HG03342 (cell line): ENCODE measurements at regions not wholly inside any gene's neighbourhood (a gene's known extent, or its start where the extent isn't known, plus 50 kb on each side); places are given as distances from the start of the nearest gene placed in this dataset.

Source experiments
- ATAC-seq: cut with Tn5 transposase; IDR thresholded peaks from one replicate; pipeline ENCODE4 v1.9.1; 2021; ENCODE audit warnings: mild to moderate bottlenecking, moderate library complexity; ENCODE audit not compliant: unreplicated experiment

DNA sequence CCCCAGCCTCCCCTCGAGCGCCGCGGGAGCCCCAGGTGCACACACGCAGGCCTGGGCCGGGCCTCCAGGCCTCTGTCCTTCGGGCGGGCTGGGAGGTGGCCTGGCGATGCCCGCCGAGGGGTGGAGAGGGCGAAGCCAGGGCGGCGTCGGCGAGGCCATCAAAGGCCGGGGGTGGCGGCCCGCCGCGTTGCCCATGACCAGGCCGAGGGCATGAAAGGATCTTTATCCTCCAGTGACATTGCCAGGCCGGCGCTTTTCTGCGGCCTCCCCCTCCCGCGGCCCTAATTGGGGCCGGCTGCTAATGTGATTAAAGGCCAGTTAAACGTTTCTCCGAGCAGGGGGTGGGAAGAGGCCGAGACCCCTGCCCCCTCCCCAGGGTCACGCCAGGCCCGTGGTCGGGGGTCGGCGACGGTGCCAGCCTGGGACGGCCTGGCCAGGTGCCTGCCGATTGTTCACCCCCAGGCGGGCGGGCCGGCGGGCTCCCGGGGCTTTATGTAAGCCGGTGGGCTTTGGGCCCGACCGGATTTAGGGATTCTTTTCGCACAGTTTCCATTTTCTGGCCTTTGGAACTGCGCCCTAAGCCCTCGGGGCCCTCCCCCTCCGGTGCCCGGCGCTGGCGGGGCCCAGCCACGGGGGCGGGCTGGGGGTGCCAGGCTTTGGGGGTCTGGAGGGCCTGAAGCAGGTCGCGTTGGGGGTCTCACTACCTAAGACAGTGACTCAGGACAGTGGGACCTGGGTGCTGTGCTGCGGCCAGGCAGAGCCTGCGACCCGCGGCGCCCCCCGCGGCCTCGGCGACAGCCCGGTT lies 103.2 kb upstream of the DIO3 start:
- ATAC-seq = no peak

DNA sequence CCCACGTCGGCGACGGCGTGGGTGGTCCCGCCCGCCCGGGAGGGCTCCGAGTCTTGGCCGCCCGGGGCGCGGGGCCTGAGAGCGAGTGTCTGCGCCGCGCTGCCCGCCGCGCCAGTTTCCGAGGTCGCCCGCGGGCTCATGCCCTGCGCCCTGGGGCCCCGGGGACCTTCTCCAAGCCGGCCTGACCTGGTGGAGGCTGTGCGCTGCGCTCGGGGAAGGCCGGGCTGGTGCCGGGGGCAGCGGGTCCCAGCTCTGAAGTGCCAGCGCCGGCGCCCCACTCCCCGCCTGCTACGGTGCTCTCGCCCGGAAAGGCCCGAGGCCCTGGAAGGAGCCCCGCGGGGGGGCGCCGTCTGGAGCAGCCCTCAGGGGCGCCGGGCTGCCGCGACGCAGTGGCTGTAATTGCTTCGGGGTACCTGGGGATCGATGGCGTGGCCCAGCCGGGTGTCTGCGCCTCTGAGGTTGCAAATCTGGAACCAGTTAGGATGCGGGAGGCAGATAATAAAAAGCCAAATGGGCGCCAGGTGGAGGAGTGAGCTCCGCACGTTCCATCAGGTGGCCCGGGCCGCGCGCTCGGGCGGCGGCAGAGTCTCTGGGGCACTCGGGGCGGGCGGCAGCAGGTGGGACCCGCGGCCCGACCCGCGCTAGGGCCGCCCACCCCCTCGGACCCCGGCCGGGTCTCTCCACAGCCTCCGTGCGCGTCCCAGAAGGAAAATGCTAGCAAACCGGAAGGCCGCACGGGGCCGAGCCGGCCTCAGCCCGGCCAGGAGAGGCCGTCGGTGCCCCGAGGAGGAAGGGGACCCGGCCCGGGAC lies 102.3 kb upstream of the DIO3 start:
- no peak for ATAC-seq

DNA sequence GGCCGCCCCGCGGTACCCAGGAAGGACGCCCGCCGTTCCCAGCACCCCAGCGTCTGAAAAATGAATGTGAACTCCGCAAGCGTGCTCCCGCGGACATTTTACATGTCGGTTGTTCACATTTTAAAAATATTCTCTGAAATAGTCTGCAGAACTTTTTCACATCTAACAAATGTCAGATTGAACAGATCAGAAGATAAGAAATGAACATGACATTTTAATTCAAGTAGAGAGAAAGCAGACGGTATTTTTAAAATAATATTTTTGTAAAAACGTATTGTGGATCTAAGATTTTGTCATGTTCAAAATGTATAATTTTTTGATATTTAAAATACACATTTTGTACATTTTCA lies 101.8 kb upstream of the DIO3 start:
- ATAC-seq = no peak

DNA sequence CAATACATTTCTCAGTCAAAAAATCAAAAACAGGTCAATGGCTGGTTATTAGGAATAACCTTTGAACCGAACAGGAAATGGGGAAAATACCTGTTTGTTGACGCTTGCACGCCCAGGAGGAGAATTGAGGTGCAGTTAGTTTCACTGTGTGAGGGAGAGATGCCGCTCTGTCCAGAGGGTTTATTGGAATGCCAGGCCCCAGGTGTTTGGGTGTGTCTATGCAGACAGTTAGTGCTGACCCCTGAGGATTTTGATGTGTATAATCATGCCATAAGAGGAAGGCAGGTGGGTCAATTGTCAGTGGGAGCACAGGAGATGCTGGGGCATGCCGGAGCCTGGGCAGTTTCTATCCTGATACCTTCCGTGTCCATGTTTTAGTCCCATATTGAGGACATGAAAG lies 100.8 kb upstream of the DIO3 start:
- ATAC-seq = no peak

DNA sequence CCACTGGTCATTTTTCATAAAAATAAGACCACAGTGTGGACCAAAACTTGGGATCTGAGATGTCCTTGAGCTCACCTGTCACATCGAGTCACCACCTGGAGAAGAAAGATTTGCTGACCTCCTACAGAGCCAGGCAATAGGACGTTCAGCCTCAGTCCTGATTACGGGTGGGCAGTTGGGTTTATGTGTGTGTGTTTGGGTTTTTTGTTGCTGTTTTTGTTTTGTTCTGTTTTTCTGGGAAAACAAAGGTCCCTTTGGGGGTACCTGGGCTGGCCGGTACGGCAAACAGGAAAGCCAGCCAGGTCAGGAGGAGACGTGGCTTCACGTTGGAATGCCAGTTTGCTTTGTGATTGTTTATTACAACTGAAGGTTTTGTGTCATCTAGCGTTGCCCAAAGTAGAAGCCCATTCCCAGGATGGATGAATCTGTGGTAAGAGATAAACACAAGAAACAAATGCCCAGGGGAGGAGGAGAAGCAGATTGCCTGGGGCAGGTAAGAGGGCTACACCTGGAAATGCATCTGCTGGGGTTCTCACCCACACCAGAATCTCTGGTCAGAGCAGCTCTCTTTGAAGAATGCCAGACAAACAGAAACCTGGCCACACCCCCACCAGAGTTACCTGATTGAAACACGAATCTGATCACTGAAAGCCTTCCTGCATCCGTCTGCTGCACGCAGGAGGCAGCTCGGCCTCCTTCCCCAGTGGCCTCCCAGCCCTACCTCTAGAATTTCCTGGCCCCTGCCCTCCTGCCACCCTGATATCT lies 100.1 kb upstream of the DIO3 start:
- no peak for ATAC-seq

DNA sequence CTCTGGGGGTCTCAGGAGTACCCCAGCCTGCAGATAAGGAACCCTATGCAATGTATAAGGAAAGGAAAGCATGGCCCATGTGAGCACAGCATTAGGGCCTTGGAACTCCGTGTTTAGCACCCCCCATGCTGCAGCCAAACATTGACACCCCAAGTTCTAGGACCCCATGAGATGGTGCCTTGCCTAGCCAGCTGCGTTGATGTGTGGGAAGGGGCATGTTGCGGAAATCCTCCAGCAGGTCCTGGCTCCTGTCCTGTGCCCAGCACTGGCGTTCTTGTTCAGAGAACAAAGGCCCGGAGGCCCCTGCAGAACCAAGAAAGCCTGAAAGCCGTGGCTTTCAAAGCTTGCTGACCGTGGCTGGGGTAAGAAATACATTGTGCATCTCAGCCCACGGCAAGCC lies 99.4 kb upstream of the DIO3 start:
- no peak for ATAC-seq

DNA sequence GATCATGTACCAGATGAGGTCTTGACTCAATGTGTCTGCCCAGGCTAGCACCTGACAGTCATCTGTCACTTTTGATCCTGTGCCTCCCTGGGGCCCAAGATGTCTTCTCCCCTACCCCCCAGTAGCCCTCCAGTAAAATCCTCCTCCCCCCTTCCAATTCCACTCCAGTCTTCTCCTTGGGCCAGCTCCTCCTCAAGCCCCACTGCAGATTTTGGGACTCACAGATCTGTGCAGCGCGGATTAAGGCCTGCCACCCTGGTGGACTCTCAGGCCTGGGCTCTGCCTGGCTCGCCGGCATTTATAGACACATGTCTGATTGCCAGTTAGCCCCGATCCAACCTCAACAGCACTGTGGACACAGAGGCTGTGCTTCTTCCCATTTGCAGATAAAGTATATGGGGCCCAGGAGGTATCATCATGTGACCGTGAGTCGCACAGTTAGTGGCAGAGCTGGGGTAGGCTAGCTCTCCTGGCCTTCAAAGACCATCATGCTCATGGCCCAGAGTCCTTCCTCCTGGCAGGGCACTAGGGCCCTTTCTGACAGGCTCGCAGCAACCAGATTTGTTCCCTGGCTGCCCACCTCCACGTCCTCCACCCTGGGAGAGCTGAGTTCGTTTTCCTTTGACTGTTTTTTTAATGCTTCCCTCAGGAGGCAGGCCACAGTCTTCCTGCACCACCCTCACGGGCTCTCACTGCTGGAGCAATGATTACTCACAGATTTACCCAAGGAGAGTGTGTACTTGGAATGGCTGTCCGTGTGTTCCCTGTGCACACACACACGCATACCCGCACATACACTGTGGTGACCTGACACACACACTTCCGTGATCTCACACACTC lies 98.3 kb upstream of the DIO3 start:
- no peak for ATAC-seq

DNA sequence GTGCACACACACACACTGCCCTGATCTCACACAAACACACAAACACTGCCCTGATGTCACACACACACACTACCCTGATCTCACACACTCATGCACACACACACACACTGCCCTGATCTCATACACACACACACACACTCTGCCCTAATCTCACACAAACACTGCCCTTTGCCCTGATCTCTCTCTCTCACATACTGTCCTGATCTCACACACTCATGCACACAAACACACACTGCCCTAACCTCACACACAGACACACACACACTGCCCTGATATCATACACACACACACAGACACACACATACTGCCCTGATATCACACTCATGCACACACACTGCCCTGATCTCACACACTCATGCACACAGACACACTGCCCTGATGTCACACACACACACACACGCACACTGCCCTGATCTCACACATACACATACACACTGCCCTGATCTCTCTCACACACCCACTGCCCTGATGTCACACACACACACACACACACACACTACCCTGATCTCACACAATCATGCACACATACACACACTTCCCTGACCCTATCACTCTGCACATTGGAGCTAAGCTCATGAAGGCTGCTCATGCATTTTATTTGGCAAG lies 97.6 kb upstream of the DIO3 start:
- no peak for ATAC-seq

DNA sequence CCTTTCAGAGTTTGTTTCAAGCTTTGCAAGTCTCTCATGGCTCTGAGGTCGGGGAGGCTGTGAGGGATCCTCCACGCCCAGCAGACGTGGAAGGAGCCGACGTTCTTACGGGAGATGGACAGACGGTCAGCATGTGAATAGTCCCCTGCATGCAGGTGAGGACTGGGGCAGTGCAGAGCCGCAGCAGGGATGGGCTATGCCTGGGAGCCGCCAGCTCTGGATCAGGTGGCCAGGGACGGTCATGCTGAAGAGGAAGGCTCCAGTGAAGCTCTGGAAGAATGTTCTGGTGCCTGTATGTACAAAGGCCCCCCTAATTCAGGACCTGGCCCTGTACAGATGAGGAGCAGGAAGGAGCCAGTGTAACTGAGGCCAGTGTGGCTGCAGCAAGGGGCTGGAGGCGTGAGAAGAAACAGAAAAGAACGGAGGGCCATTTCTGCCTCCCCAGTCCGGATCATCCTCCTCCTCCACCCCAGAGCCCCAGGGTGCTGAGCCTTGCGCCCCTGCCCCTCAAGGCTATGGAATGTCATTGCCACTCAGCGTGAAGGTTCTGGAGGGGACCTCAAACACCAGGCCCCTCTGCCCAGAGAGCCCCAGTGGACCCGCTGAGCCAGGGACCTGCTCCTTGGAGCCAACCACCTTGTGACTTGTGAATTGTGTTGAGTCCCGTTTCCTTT lies 96.8 kb upstream of the DIO3 start:
- no peak for ATAC-seq

DNA sequence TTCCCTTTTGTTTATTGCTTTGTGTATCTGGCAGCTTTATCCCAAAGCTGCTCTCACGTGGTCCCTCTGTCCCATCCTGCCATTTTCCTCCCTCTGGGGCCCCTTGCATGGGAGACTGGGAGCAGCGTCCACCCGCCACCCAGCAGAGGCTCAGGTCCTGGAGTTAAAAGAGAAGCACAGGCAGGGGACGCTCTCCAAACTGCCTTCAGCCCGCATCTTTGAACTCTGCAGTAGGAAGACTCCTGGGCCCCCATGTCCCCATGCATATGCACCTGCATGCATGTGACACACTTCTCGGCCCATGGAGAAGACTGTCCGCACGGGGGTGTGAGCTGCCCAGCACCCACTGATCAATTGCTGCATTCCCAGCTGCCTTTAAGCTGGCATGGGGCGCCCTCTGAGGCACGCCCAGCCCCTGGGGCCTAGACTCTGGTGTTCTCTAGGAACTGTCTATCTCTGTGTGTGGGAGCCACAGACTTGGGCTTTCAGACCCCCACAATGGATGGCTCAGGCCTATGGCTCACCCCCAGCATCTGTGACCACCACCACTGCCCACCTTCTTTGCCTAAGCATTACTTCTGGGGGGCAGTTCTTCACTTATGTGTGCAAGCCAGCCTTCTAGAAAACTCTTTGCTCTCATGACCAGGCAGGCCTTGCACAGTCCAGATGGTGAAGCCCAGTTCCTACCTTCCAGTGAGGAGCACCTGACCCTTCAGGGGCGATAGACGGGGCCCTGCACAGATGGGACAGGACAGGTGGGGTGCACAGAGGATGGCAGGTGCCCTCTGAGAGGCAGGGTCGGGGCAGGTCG lies 96.1 kb upstream of the DIO3 start:
- no peak for ATAC-seq

DNA sequence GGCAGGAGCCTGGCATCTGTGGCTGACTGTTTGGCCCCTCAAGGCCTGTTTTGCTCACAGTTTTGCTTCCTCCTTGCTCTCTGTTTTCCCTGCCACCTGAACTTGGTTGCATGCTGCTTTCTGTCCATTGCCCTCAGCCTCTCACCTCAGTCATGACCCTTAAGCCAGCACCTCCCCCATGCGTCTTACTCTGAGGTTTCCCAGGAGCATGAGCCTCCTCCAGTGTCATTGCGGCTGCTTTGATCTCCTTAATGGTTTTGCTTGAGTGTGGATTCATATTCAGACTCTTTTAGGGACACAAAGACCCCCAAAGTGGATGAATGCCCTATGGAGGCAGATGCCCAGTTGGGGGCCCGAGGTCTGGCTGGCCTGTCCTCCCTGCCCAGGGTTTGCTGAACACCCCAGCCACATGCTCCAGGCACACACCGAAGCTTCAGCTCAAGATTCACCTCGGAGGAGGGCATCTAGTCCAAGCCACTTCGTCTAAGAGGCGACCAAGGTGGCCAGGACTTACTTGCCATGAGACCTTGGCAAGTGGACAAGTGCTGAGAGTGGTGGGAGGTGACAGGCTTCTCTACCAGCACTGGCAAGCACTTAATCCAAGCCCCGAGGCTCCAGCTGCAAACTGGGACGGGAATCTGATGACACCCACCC lies 95.4 kb upstream of the DIO3 start:
- ATAC-seq = no peak

DNA sequence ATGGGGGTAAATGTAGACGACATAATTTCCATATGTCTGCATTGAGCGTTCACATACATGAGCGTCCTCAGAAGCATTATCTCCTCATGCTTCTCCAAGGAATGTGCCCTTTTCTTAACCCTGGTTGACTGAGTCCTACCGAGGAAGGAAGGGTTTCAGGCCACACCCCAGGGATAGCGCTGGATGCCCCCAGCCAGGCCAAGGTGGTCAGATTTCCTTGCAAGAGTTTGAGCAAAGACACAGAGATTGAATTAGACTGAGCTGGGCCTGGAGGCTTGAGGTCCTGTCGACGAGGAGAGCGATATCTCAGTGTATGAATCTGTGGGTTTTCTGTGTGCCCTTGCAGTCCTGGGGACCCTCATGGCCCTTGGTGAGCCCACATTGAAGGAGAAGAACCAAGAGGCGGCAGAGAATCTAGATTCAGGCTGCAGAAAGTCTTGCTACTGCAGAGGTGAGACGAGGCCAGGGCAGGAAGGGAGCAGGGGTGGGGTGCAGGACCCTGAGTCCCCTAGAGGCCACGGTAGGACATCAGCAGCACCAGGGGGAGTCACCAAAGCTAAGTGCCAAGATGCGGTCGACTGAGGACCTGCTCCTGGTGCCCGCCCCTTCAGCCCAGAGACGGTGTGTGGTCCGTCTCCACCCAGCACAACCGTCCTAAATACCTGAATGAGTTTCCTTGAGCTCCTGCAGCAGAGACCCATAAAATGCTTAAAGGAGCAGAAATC lies 94.7 kb upstream of the DIO3 start:
- no peak for ATAC-seq

DNA sequence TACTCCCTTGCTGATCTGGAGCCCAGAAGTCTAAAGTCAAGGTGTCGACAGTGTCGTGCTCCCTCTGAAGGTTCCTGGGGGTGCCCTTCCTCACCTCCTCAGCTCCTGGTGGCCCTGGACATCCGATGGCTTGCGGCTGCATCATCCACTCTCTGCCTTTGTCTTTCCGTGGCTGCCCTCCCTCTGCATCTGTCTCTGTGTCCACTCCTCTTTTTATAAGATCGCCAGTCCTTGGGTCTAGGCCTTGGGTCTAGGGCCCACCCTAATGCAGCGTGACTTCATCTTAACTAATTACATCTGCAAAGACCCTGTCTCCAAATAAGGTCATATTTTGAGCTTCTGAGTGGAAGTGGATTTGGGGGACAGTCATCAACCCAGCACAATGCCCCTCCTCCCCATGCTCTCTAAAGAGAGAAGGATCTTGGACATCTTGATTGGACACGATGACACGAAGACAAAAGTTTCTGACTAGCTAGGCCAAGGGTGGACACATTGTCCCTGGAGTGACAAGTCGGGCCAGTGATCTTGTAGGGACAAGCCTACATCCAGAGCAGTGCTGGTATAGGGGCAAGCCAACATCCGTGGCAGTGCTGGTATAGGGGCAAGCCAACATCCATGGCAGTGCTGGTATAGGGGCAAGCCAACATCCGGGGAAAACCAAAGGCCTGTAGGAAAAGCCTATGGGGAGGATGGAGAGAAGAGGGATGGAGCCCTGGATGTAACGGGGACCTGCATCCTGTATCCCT lies 93.9 kb upstream of the DIO3 start:
- ATAC-seq = no peak

DNA sequence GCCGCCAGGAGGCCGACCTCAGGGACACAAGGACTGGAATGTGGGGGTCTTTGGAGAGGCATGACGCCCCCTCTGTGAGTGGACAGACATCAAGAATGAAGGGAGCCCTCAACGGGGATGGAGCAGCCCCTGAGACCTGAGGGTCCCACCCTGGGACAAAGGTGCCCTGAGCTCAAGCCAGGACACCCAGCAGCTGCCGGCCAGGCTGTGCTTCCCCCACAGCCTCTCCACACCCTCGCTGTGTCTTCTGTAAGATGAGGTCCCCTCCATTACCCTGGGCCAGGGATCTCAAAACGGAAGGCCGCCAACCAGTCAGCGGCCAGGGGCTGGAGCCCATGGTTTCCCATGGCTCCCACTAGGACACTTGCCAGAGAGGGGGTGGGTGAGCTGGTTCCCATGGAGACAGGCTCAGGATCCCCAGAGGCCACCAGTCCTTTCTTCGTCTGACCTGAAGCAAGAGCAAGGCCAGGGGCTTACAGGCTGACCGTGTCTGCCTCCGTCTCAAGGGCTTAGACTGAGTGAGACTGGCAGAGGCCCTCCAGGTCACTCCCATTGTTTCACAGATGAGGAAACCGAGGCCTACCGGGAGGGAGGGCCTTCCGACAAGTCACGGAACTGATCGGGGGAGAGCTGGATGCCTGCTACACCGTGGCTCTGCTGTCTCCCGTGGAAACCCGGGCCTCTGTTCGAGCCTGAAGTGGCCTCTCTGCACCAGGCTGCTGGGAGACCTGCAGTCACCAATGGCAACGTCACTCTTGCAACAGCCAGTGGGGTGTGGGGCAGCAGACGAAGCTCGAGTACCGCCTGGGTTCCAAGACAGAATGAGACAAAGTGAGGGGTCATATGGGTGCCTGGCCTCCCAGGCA lies 91.7 kb upstream of the DIO3 start:
- ATAC-seq = no peak

DNA sequence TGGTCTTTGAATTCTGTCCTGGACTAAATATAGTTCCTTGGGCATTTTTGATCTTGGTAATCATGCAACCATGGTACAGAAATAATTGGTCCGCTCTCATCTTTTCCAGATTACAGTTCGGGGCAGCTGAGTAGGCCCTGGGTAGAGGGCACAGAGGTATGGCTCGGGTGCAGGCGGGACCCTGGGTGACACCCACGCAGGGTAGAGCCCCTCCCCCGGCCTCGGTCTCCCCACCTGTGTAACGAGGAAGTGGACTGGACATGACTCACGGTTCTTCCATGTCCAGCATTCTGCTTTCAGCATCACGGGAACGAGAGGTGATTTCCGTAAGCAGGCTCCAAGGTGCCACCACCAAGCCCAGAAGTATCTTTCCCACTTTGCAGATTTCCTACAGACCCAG lies 91.0 kb upstream of the DIO3 start:
- no peak for ATAC-seq
